ENCODE measurements at regions not wholly inside any gene's neighbourhood (a gene's known extent, or its start where the extent isn't known, plus 50 kb on each side); places are given as distances from the start of the nearest gene placed in this dataset.

- no peak for DNase-seq (ENCODE audit: extremely low spot score)
- no peak for TF ChIP-seq NFRKB (IDR thresholded peaks at IDR 0.05)
- TF ChIP-seq FOXA1 (IDR thresholded peaks at IDR 0.05) = no peak
- TF ChIP-seq L3MBTL2 (conservative IDR thresholded peaks at IDR 0.05) = no peak
- TF ChIP-seq HDGF (IDR thresholded peaks at IDR 0.05; ENCODE audit: borderline replicate concordance) = no peak
- no peak for TF ChIP-seq PKNOX1 (IDR thresholded peaks at IDR 0.05)
- TF ChIP-seq ARNT (IDR thresholded peaks at IDR 0.05) = no peak
- no peak for TF ChIP-seq TARDBP (IDR thresholded peaks at IDR 0.05)
- TF ChIP-seq CTBP1 (IDR thresholded peaks at IDR 0.05; ENCODE audit: borderline replicate concordance) = no peak
- no peak for TF ChIP-seq SP1 (IDR thresholded peaks at IDR 0.05)
- TF ChIP-seq ELF4 (IDR thresholded peaks at IDR 0.05) = no peak
- TF ChIP-seq ZNF384 (IDR thresholded peaks at IDR 0.05) = no peak
- no peak for TF ChIP-seq BHLHE40 (IDR thresholded peaks at IDR 0.05; ENCODE audit: borderline replicate concordance)
- TF ChIP-seq SUZ12 (IDR thresholded peaks at IDR 0.05) = no peak
- TF ChIP-seq FOXK2 (IDR thresholded peaks at IDR 0.05) = no peak
- no peak for TF ChIP-seq LEF1 (IDR thresholded peaks at IDR 0.05; ENCODE audit: borderline replicate concordance)
- no peak for TF ChIP-seq FOXM1 (IDR thresholded peaks at IDR 0.05; ENCODE audit: borderline replicate concordance)
- ChIA-PET CTCF (no interaction called here), POLR2A (no interaction called here)
Observed at GRCh38 chr5:106907979-106908378, 762.8 kb downstream of the EFNA5 start.

GRCh38 chr5:106906199-106906598, 764.5 kb downstream of the EFNA5 start:
- DNase-seq (ENCODE audit: extremely low spot score) = no peak
- no peak for TF ChIP-seq TARDBP (IDR thresholded peaks at IDR 0.05)
- no peak for TF ChIP-seq L3MBTL2 (conservative IDR thresholded peaks at IDR 0.05)
- no peak for TF ChIP-seq SP1 (IDR thresholded peaks at IDR 0.05)
- TF ChIP-seq FOXM1 (IDR thresholded peaks at IDR 0.05; ENCODE audit: borderline replicate concordance) = no peak
- no peak for TF ChIP-seq CTBP1 (IDR thresholded peaks at IDR 0.05; ENCODE audit: borderline replicate concordance)
- TF ChIP-seq BHLHE40 (IDR thresholded peaks at IDR 0.05; ENCODE audit: borderline replicate concordance) = no peak
- TF ChIP-seq SUZ12 (IDR thresholded peaks at IDR 0.05) = no peak
- TF ChIP-seq HDGF (IDR thresholded peaks at IDR 0.05; ENCODE audit: borderline replicate concordance) = no peak
- TF ChIP-seq ZNF384 (IDR thresholded peaks at IDR 0.05) = no peak
- no peak for TF ChIP-seq PKNOX1 (IDR thresholded peaks at IDR 0.05)
- TF ChIP-seq LEF1 (IDR thresholded peaks at IDR 0.05; ENCODE audit: borderline replicate concordance) = no peak
- TF ChIP-seq ARNT (IDR thresholded peaks at IDR 0.05) = no peak
- no peak for TF ChIP-seq FOXK2 (IDR thresholded peaks at IDR 0.05)
- no peak for TF ChIP-seq FOXA1 (IDR thresholded peaks at IDR 0.05)
- no peak for TF ChIP-seq ELF4 (IDR thresholded peaks at IDR 0.05)
- TF ChIP-seq NFRKB (IDR thresholded peaks at IDR 0.05) = no peak
- ChIA-PET POLR2A (no interaction called here), CTCF (no interaction called here)

- POLR2A ChIA-PET = no interaction called here
- CTCF ChIA-PET = no interaction called here
- TF ChIP-seq BHLHE40 (IDR thresholded peaks at IDR 0.05; ENCODE audit: borderline replicate concordance) (no peak), ZNF384 (IDR thresholded peaks at IDR 0.05) (no peak), FOXM1 (IDR thresholded peaks at IDR 0.05; ENCODE audit: borderline replicate concordance) (no peak), SUZ12 (IDR thresholded peaks at IDR 0.05) (no peak), CTBP1 (IDR thresholded peaks at IDR 0.05; ENCODE audit: borderline replicate concordance) (no peak), ARNT (IDR thresholded peaks at IDR 0.05) (no peak), PKNOX1 (IDR thresholded peaks at IDR 0.05) (no peak), TARDBP (IDR thresholded peaks at IDR 0.05) (no peak), LEF1 (IDR thresholded peaks at IDR 0.05; ENCODE audit: borderline replicate concordance) (no peak)
- no peak for DNase-seq (ENCODE audit: extremely low spot score)
Observed at GRCh38 chr5:106894964-106895363, 775.8 kb downstream of the EFNA5 start.

GRCh38 chr5:106882035-106882434, 788.7 kb downstream of the EFNA5 start:
- ChIA-PET CTCF (no interaction called here), POLR2A (no interaction called here)
- TF ChIP-seq SP1 (IDR thresholded peaks at IDR 0.05) (no peak), BHLHE40 (IDR thresholded peaks at IDR 0.05; ENCODE audit: borderline replicate concordance) (no peak), ARNT (IDR thresholded peaks at IDR 0.05) (no peak), CTBP1 (IDR thresholded peaks at IDR 0.05; ENCODE audit: borderline replicate concordance) (no peak), HDGF (IDR thresholded peaks at IDR 0.05; ENCODE audit: borderline replicate concordance) (no peak), L3MBTL2 (conservative IDR thresholded peaks at IDR 0.05) (no peak), FOXK2 (IDR thresholded peaks at IDR 0.05) (no peak), NFRKB (IDR thresholded peaks at IDR 0.05) (no peak), FOXM1 (IDR thresholded peaks at IDR 0.05; ENCODE audit: borderline replicate concordance) (no peak), PKNOX1 (IDR thresholded peaks at IDR 0.05) (no peak), ZNF384 (IDR thresholded peaks at IDR 0.05) (no peak), LEF1 (IDR thresholded peaks at IDR 0.05; ENCODE audit: borderline replicate concordance) (no peak), TARDBP (IDR thresholded peaks at IDR 0.05) (no peak), FOXA1 (IDR thresholded peaks at IDR 0.05) (no peak), SUZ12 (IDR thresholded peaks at IDR 0.05) (no peak), ELF4 (IDR thresholded peaks at IDR 0.05) (no peak)
- DNase-seq (ENCODE audit: extremely low spot score) = no peak

- POLR2A ChIA-PET = no interaction called here
Observed at GRCh38 chr5:106880656-106881055, 790.1 kb downstream of the EFNA5 start.

GRCh38 chr5:106877881-106878280, 792.9 kb downstream of the EFNA5 start:
- ChIA-PET POLR2A (no interaction called here), CTCF (no interaction called here)
- DNase-seq (ENCODE audit: extremely low spot score) = no peak
- TF ChIP-seq BHLHE40 (IDR thresholded peaks at IDR 0.05; ENCODE audit: borderline replicate concordance) = no peak
- no peak for TF ChIP-seq FOXK2 (IDR thresholded peaks at IDR 0.05)
- TF ChIP-seq HDGF (IDR thresholded peaks at IDR 0.05; ENCODE audit: borderline replicate concordance) = no peak
- no peak for TF ChIP-seq SP1 (IDR thresholded peaks at IDR 0.05)
- TF ChIP-seq ZNF384 (IDR thresholded peaks at IDR 0.05) = no peak
- TF ChIP-seq FOXA1 (IDR thresholded peaks at IDR 0.05) = no peak

More at GRCh38 chr5:106880656-106881055, 790.1 kb downstream of the EFNA5 start:
- CTCF ChIA-PET = interaction anchor here (0.6 kb wide), 1 partner anchor 418 kb away, joined by 4 read pairs; no protein-coding TSS in a partner anchor
- DNase-seq (ENCODE audit: extremely low spot score) = no peak
- TF ChIP-seq TARDBP (IDR thresholded peaks at IDR 0.05) = no peak
- TF ChIP-seq NFRKB (IDR thresholded peaks at IDR 0.05) = no peak
- TF ChIP-seq SUZ12 (IDR thresholded peaks at IDR 0.05) = no peak
- no peak for TF ChIP-seq BHLHE40 (IDR thresholded peaks at IDR 0.05; ENCODE audit: borderline replicate concordance)

Data from HEK293T (cell line).